GM13977 (cell line): ENCODE measurements at regions not wholly inside any gene's neighbourhood (a gene's known extent, or its start where the extent isn't known, plus 50 kb on each side); places are given as distances from the start of the nearest gene placed in this dataset.
A peak's percentile ranks its signal among the peaks of the same experiment; 100 is the strongest.

Experiments used
- DNase-seq: peaks from one replicate; pipeline ENCODE4 v3.0.0; 2012; ENCODE audit warnings: low spot score
- in situ Hi-C: fragments of 300-500 bp; cut with MboI; formaldehyde crosslinking; loops from one replicate; pipeline ENCODE4 v1.12.0; 2022; ENCODE audit warnings: low sequenced_read_pairs, low pct_unique_long_range_greater_than_20kb, mixed read lengths, inconsistent platforms; ENCODE audit not compliant: unreplicated experiment
- TF ChIP-seq, protein P1 (sequence below): IDR thresholded peaks from 2 replicates; pipeline ENCODE4 v1.5.1; 2012; ENCODE audit warnings: mild to moderate bottlenecking, control low read depth; ENCODE audit not compliant: insufficient read depth; ENCODE audit errors: extremely low read depth, missing control alignments

DNA sequence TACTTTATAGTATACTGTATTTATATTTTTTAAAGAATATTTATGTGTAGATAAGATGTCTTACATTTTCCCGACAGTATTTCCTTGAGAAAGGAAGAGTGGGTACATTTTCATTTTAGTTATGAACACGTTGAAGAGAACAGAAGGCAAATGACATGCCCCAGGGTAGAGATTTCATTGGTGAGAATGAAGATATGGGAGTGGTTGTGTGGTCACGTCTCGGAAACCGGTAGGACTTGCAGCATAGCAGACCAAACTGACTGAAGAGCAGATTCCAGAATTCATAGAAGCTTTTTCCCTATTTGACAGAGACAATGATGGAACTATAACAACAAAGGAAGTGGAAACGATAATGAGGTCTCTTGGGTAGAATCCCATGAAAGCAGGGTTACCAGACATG lies 71.7 kb downstream of the KCNJ2 start:
- TF ChIP-seq, protein P1, sequence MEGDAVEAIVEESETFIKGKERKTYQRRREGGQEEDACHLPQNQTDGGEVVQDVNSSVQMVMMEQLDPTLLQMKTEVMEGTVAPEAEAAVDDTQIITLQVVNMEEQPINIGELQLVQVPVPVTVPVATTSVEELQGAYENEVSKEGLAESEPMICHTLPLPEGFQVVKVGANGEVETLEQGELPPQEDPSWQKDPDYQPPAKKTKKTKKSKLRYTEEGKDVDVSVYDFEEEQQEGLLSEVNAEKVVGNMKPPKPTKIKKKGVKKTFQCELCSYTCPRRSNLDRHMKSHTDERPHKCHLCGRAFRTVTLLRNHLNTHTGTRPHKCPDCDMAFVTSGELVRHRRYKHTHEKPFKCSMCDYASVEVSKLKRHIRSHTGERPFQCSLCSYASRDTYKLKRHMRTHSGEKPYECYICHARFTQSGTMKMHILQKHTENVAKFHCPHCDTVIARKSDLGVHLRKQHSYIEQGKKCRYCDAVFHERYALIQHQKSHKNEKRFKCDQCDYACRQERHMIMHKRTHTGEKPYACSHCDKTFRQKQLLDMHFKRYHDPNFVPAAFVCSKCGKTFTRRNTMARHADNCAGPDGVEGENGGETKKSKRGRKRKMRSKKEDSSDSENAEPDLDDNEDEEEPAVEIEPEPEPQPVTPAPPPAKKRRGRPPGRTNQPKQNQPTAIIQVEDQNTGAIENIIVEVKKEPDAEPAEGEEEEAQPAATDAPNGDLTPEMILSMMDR: no peak
- in situ Hi-C loops: no loop called here

DNA sequence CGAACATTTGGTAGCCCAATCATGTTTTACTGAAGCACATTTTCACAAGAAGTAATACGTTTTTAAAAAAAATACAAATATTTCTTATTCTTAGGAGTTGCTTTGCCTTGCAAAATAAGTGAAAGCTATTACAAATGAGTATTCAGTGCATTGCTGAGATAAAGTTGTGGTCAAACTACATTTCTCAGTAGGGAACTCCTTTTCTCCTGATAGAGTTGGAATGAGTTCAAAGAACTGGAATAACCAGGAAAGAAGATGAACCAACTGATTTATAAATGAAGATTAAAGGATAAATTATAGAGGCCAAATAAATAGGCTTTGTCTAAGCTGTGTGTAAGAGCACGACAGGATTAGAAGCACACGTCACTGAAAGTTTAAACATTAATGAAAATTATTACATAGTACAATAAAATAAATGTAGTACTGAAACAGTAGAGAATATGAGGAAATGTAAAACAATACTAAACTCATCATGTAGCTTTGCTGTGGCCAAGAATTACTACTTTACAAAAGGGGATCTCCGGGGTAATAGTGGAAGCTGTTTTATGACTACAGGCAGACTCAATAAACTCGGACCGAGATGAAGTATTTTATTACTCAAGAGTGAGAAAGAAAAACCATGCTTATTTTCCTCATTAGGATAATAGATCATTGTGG lies 73.6 kb downstream of the KCNJ2 start:
- peak; percentile 7 for DNase-seq
- in situ Hi-C loops: no loop called here
- TF ChIP-seq, protein P1: no peak

More for the DNA sequence above, 71.7 kb downstream of the KCNJ2 start:
- DNase-seq: no peak

DNA sequence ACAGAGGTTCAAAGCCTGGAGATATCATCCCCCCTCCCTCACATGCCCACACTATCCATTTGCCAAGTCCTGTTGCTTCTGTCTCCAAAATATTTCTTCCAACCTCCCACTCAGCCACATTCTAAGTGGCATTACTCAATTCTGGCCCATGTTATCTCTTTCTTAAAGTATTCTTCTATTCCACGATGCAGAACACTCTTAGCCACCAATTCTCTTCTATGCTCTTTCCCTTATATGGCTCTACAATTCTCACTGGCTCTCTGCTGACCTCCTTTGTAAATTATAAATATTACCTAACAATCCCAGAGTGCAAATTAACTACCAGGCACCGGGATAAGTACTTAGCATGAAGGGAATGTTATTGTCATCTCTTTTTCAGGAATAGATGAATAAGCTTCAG lies 82.4 kb downstream of the KCNJ2 start:
- TF ChIP-seq, protein P1: no peak
- no peak for DNase-seq
- in situ Hi-C loops: no loop called here

DNA sequence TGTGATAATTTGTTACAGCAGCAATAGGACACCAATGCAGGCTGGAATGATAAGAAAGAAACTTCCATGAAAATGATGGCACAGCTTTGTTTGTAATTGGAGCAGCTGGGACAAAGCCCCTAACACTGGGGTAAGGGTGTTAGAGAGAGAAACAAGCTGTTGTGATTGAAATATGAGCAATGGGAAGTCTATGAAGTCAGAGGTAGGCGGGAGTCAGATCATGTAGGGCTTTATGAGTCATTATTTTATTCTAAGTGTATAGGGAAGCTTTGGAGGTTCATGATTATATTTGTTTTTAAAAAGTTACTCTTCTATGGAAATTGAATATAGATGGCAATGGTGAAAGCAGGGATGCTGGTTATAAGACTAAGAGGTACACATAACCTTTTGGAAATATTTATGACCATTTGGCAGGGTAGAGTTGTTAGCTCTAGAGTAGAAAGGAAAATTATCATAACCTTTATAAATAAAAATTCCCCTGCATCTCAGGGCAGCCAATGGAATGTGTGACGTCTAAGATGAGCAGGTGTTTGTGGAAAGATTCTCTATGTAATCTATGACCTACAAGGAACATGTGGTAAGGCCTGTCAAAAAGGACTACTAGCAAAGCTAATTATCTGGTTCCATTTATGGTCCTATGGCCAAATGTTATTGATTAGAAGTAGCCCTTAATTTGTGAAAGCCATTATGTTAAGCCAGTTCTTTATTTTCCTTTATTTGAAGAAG lies 85.6 kb downstream of the KCNJ2 start:
- no peak for DNase-seq
- in situ Hi-C loops: no loop called here
- TF ChIP-seq, protein P1: no peak

DNA sequence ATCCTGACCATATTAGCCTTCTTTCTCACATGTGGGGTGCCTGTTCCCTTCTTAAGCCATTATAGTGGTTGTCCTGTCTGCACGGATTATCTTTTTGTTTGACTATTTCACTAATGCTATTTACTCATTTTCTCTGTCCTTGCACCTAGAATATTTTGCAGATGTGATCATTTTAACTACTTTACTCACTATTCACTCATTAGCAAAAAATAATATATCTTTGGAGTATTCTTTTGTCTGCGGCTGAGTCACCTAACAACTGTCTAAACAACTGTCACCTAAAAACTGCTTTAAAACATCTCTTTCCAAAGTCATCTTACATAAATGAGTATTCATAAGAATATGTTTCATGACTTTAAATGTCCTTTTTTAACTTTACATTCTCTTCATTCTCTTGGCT lies 87.4 kb downstream of the KCNJ2 start:
- DNase-seq: no peak
- in situ Hi-C loops: no loop called here
- TF ChIP-seq, protein P1: no peak

DNA sequence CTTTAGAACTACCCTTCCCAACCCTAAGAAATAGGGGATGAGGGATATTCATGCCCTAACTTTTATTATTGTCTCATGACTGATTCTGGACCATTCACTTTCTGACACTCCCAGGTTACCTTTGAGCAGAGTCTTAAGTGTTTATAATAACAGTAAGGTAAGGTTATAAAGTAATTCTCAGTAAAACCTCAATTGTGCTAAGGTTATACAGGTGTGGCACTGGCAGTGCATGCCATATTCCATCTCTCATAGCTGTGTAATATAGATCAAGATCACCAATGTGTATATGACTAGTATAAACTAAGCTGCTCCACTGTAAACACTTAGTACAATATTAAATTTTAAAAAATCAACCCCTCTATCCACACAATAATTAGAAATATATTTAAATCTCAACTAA lies 89.1 kb downstream of the KCNJ2 start:
- in situ Hi-C loops: no loop called here
- TF ChIP-seq, protein P1: no peak
- DNase-seq: no peak
